ENCODE measurements at regions not wholly inside any gene's neighbourhood (a gene's known extent, or its start where the extent isn't known, plus 50 kb on each side); places are given as distances from the start of the nearest gene placed in this dataset.

GRCh38 chrX:7283741-7284140, 135.8 kb upstream of the PUDP start:
- no peak overlapping the region for H3K27ac ChIP-seq (ENCODE audit: extremely low read length, insufficient read depth, low read length)
- no peaks in the 10 kb centered on the region for H3K79me2 ChIP-seq (ENCODE audit: insufficient read depth, low read length)
- ChIA-PET CTCF (ENCODE audit: low intra/inter-chr PET ratio, low total read pairs) (no interaction called here), POLR2A (no interaction called here)
- H3K4me2 ChIP-seq (ENCODE audit: low read depth, low read length) = no peak overlapping the region
- FAIRE-seq (no peak), DNase-seq (ENCODE audit: low spot score) (no peak), ATAC-seq (no peak)
- no peak overlapping the region for H2AFZ ChIP-seq (ENCODE audit: low read length)
- no peaks in the 10 kb centered on the region for H4K20me1 ChIP-seq (ENCODE audit: insufficient read depth, low read length)
- H3K27me3 ChIP-seq (ENCODE audit: control insufficient read depth in 1 of 2, insufficient read depth in 2 of 2, low read length in 2 of 2) = no peaks in the 10 kb centered on the region
- H3K4me1 ChIP-seq (ENCODE audit: insufficient read depth, low read length) = no peaks in the 10 kb centered on the region
- no peak overlapping the region for H3K4me3 ChIP-seq (replicated peaks in 1 of 3; ENCODE audit: insufficient read depth in 1 of 3, low read depth in 2 of 3, low read length in 3 of 3)
- intact Hi-C loops (cut with micrococcal nuclease; ENCODE audit: unreplicated experiment) = no loop called here
- no peaks in the 10 kb centered on the region for H3K36me3 ChIP-seq (replicated peaks in 1 of 2; ENCODE audit: control insufficient read depth in 1 of 2, insufficient read depth in 2 of 2, low read length in 2 of 2)
- WGBS (ENCODE audit: low lambda C conversion rate) = no CpG with 5 or more reads among the region's 2 CpGs
- TF ChIP-seq KDM5B (CRISPR knock-in tag; IDR thresholded peaks at IDR 0.05; ENCODE audit: borderline replicate concordance) = no peak
- H3K9me3 ChIP-seq (ENCODE audit: low read length) = no peaks in the 10 kb centered on the region
- in situ Hi-C loops (cut with HindIII; ENCODE audit: extremely low pct_ligation_motif_present, low pct_unique_long_range_greater_than_20kb) = no loop called here
- H3K9ac ChIP-seq (ENCODE audit: insufficient read depth, low read depth, low read length) = no peak overlapping the region
- BruUV-seq (replicated peaks) = no TSS peak

GRCh38 chrX:7280520-7280919, 132.6 kb upstream of the PUDP start:
- no peaks in the 10 kb centered on the region for H3K79me2 ChIP-seq (ENCODE audit: insufficient read depth, low read length)
- DNase-seq (ENCODE audit: low spot score) (no peak), FAIRE-seq (no peak), ATAC-seq (no peak)
- H3K36me3 ChIP-seq (replicated peaks in 1 of 2; ENCODE audit: control insufficient read depth in 1 of 2, insufficient read depth in 2 of 2, low read length in 2 of 2) = no peaks in the 10 kb centered on the region
- ChIA-PET POLR2A (no interaction called here), CTCF (ENCODE audit: low intra/inter-chr PET ratio, low total read pairs) (no interaction called here)
- no peak overlapping the region for H3K4me2 ChIP-seq (ENCODE audit: low read depth, low read length)
- no peaks in the 10 kb centered on the region for H4K20me1 ChIP-seq (ENCODE audit: insufficient read depth, low read length)
- 50% methylated on average over 2 of the region's 2 CpGs for WGBS (ENCODE audit: low lambda C conversion rate)
- no peak overlapping the region for H3K9ac ChIP-seq (ENCODE audit: insufficient read depth, low read depth, low read length)
- H3K27ac ChIP-seq (ENCODE audit: extremely low read length, insufficient read depth, low read length) = no peak overlapping the region
- intact Hi-C loops (cut with micrococcal nuclease; ENCODE audit: unreplicated experiment) (no loop called here), in situ Hi-C loops (cut with HindIII; ENCODE audit: extremely low pct_ligation_motif_present, low pct_unique_long_range_greater_than_20kb) (no loop called here)
- no peaks in the 10 kb centered on the region for H3K4me1 ChIP-seq (ENCODE audit: insufficient read depth, low read length)
- no peak overlapping the region for H2AFZ ChIP-seq (ENCODE audit: low read length)
- H3K4me3 ChIP-seq (replicated peaks in 1 of 3; ENCODE audit: insufficient read depth in 1 of 3, low read depth in 2 of 3, low read length in 3 of 3) = no peak overlapping the region
- H3K9me3 ChIP-seq (ENCODE audit: low read length) = no peaks in the 10 kb centered on the region
- no TSS peak for BruUV-seq (replicated peaks)
- no peaks in the 10 kb centered on the region for H3K27me3 ChIP-seq (ENCODE audit: control insufficient read depth in 1 of 2, insufficient read depth in 2 of 2, low read length in 2 of 2)
- no peak for TF ChIP-seq RELA (CRISPR knock-in tag; IDR thresholded peaks at IDR 0.05)
- no peak for TF ChIP-seq NBN (conservative IDR thresholded peaks at IDR 0.05)
- TF ChIP-seq ZNF704 (CRISPR knock-in tag; IDR thresholded peaks at IDR 0.05; ENCODE audit: borderline replicate concordance) = no peak
- no peak for TF ChIP-seq ARID4A (CRISPR knock-in tag; IDR thresholded peaks at IDR 0.05; ENCODE audit: borderline replicate concordance)
- TF ChIP-seq, protein P1, sequence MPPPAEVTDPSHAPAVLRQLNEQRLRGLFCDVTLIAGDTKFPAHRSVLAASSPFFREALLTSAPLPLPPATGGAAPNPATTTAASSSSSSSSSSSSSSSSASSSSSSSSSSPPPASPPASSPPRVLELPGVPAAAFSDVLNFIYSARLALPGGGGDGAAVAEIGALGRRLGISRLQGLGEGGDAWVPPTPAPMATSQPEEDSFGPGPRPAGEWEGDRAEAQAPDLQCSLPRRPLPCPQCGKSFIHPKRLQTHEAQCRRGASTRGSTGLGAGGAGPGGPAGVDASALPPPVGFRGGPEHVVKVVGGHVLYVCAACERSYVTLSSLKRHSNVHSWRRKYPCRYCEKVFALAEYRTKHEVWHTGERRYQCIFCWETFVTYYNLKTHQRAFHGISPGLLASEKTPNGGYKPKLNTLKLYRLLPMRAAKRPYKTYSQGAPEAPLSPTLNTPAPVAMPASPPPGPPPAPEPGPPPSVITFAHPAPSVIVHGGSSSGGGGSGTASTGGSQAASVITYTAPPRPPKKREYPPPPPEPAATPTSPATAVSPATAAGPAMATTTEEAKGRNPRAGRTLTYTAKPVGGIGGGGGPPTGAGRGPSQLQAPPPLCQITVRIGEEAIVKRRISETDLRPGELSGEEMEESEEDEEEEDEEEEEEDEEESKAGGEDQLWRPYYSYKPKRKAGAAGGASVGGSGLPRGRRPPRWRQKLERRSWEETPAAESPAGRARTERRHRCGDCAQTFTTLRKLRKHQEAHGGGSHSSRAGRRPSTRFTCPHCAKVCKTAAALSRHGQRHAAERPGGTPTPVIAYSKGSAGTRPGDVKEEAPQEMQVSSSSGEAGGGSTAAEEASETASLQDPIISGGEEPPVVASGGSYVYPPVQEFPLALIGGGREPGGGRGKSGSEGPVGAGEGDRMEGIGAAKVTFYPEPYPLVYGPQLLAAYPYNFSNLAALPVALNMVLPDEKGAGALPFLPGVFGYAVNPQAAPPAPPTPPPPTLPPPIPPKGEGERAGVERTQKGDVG (CRISPR knock-in tag; IDR thresholded peaks at IDR 0.05; ENCODE audit: borderline replicate concordance) = no peak
- no peak for TF ChIP-seq ETV6 (CRISPR knock-in tag; conservative IDR thresholded peaks at IDR 0.05)

All from HepG2 (cell line).